KBM-7 (cell line): ENCODE measurements at regions not wholly inside any gene's neighbourhood (a gene's known extent, or its start where the extent isn't known, plus 50 kb on each side); places are given as distances from the start of the nearest gene placed in this dataset.
"Not testable (repeated sequence)": the region's sequence is repeated elsewhere in the genome, so short reads cannot be mapped to it uniquely, and the experiment has no call there.

Experiments used
- DNase-seq: peaks from one replicate; pipeline ENCODE4 v3.0.0-alpha.2; 2015
- in situ Hi-C: fragments of 300-500 bp; cut with MboI; formaldehyde crosslinking; loops from 2 replicates; pipeline ENCODE4 v1.14.3; 2020; ENCODE audit warnings: low sequenced_read_pairs, low pct_unique_long_range_greater_than_20kb, mixed read lengths

DNA sequence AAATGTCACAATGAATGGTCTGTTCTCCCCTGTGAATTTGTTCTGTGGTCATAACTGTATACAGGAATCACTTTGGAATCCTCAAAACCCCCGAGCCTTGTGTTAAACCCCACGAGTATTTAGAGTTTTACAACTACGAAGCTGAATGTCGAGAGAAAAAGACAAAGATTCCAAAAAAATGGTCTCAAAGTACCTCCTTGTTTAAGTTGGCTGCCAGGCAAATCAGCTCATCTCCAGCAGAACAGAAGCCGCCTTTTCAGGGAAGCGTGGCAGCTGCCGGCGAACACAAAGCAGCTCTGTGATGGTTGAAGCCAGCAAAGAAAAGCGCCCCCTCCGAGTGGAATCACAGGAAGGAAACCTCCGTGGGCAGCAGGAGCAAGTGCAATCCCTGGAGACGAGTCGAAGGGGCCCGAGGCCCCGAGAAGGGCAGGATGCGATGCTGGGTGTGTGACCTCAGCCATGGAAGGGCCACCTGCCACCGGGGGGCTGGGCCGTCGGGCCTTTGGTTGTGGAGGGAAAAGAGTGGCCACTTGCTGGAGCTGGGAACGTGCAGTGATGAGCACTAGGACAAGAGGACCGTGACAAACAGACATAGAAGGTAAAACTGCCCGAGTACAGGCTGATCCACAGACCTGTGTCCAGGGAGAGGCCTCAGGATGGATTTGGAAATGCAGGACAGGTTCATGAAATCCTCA, 706.4 kb downstream of the SEMA5A start:
- in situ Hi-C loops: no loop called here

GRCh38 chr5:8840237-8840636, 705.6 kb downstream of the SEMA5A start:
- in situ Hi-C loops: no loop called here

More for the DNA sequence above, 706.4 kb downstream of the SEMA5A start:
- DNase-seq: no peak

GRCh38 chr5:8840746-8841145, 705.1 kb downstream of the SEMA5A start:
- in situ Hi-C loops, DNase-seq: not testable (repeated sequence)

More at GRCh38 chr5:8840237-8840636, 705.6 kb downstream of the SEMA5A start:
- no peak for DNase-seq

- in situ Hi-C loops: no loop called here
- no peak for DNase-seq
Measured at GRCh38 chr5:8842971-8843551, 702.8 kb downstream of the SEMA5A start.

DNA sequence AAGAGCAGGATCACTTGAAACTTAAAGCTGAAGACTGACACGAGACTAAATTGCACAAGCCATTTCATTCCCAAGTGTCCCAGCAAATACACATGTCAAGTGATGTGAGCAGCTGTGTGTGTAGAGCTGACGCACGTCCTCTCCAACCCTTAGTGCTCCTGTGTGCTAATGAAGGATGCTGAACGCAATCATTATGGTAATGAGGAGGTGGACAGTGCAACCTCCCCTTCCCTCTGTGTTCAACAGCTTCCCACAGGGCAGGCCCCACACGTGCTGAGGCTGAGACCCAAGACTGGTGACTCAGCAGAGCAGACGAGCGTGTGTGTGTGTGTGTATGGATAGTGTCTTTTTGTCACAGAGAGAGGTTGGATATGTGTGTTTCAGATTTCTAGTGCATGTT, 702.1 kb downstream of the SEMA5A start:
- DNase-seq: no peak

GRCh38 chr5:8844206-8844605, 701.7 kb downstream of the SEMA5A start:
- DNase-seq: no peak
- in situ Hi-C loops: no loop called here

More for the DNA sequence above, 702.1 kb downstream of the SEMA5A start:
- in situ Hi-C loops: no loop called here

GRCh38 chr5:8844847-8845246, 701.0 kb downstream of the SEMA5A start:
- no peak for DNase-seq
- in situ Hi-C loops: no loop called here

DNA sequence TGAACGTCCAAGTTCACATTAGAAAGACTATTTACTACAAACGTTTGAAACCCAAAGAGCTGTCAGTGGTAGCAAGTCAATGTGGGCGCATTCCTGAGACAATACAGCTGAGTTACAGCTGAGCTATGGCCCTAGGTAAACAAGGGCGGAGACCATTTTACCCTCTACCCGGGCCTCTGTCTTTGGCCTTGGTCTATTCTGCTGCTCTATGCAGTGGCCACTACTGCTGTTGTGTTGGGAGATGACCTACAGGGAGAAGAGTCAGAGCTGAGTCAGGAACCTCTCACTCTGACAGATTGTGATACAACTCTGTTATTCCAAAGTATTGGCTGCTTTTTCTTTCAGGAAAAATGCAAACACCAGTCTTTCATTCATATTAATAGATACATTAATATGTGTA, 700.6 kb downstream of the SEMA5A start:
- DNase-seq: no peak
- in situ Hi-C loops: no loop called here

GRCh38 chr5:8848366-8848765, 697.5 kb downstream of the SEMA5A start:
- in situ Hi-C loops: no loop called here
- no peak for DNase-seq

DNA sequence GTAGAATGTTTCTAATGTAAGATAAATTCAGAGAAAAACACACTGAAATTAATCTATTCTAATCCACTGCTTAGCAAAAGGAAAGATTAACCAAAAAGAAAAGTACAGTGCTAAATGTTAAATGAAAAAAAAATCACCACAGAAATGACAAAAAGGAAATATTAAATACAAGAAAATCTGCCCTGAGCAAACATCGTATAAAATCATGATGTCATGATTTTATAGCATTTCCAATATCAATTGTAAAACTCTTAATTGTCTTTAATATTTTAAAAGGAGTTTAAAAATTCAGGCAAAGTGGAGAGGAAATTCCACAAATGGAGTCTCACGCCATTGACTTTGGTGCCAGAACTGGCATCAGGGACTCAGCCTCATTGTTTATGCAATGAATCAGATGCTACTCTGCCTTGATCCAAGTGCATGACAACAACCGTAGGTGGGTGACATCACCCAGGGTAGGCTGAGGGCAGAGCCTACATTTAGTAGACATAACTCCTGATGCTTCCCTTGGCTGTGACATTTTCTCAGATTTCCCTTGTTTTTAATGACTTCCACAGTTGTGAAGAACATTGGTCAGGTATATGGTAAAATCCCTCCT, 696.8 kb downstream of the SEMA5A start:
- in situ Hi-C loops: no loop called here
- no peak for DNase-seq

- no peak for DNase-seq
- in situ Hi-C loops: no loop called here
Measured at GRCh38 chr5:8851101-8851500, 694.8 kb downstream of the SEMA5A start.

- in situ Hi-C loops: no loop called here
- DNase-seq: no peak
Measured at GRCh38 chr5:8857051-8857450, 688.8 kb downstream of the SEMA5A start.

- in situ Hi-C loops: no loop called here
- DNase-seq: no peak
Measured at GRCh38 chr5:8861764-8862163, 684.1 kb downstream of the SEMA5A start.

- peak; percentile 15 for DNase-seq
- in situ Hi-C loops: no loop called here
Measured at GRCh38 chr5:8864053-8864452, 681.8 kb downstream of the SEMA5A start.

DNA sequence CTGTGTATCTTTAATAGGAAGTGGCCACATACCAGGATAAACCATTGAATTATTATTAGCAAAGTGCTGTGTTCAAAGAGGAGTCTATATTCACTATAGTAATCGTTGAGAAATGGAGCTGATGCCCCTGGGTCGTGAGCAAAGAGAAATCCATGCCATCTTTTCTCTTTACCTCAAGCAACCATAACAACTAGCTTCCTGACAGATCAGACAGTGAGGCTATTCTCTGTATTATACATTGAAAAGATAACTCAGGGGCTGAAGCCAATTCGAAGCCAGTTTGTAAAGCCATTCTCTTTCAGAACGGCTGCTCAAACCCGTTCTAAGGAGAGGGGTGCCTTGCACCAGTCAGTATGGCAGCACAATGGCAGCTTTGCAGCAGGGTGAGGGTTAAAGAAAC, 680.6 kb downstream of the SEMA5A start:
- in situ Hi-C loops: no loop called here
- DNase-seq: no peak

GRCh38 chr5:8865686-8866374, 680.0 kb downstream of the SEMA5A start:
- no peak for DNase-seq
- in situ Hi-C loops: no loop called here

- in situ Hi-C loops: no loop called here
- no peak for DNase-seq
Measured at GRCh38 chr5:8868283-8868682, 677.6 kb downstream of the SEMA5A start.

- in situ Hi-C loops: no loop called here
- no peak for DNase-seq
Measured at GRCh38 chr5:8869932-8870331, 675.9 kb downstream of the SEMA5A start.

- in situ Hi-C loops: no loop called here
- DNase-seq: no peak
Measured at GRCh38 chr5:8870349-8870958, 675.4 kb downstream of the SEMA5A start.

GRCh38 chr5:8870959-8871355, 674.9 kb downstream of the SEMA5A start:
- DNase-seq: no peak
- in situ Hi-C loops: no loop called here
